ACHN (cell line): ENCODE measurements at regions not wholly inside any gene's neighbourhood (a gene's known extent, or its start where the extent isn't known, plus 50 kb on each side); places are given as distances from the start of the nearest gene placed in this dataset.
"Not testable (repeated sequence)": the region's sequence is repeated elsewhere in the genome, so short reads cannot be mapped to it uniquely, and the experiment has no call there.

Source experiments
- DNase-seq: peaks from one replicate; pipeline ENCODE4 v3.0.0-alpha.2; 2015
- in situ Hi-C: cut with HindIII; loops from 2 replicates; pipeline ENCODE4 v1.10.0; 2017; ENCODE audit warnings: low sequenced_read_pairs, low pct_ligation_motif_present, low pct_unique_long_range_greater_than_20kb

GRCh38 chr16:64098451-64098850 is 1023.4 kb downstream of the CDH11 start:
- no peak for DNase-seq
- in situ Hi-C loops, result no loop called here

- in situ Hi-C loops, result no loop called here
These were observed 1025.2 kb downstream of the CDH11 start for GRCh38 chr16:64096689-64097088.

GRCh38 chr16:64094992-64095634 is 1026.8 kb downstream of the CDH11 start:
- DNase-seq, result no peak
- in situ Hi-C loops, result no loop called here

More at GRCh38 chr16:64096689-64097088, 1025.2 kb downstream of the CDH11 start:
- no peak for DNase-seq

- no peak for DNase-seq
- in situ Hi-C loops, result no loop called here
These were observed 1027.5 kb downstream of the CDH11 start for GRCh38 chr16:64094181-64094965.

GRCh38 chr16:64092271-64092670 is 1029.6 kb downstream of the CDH11 start:
- peak; percentile 26 for DNase-seq
- in situ Hi-C loops, result no loop called here

GRCh38 chr16:64090327-64090726 is 1031.5 kb downstream of the CDH11 start:
- in situ Hi-C loops, result no loop called here

GRCh38 chr16:64089697-64090096 is 1032.2 kb downstream of the CDH11 start:
- peak; percentile 65 for DNase-seq
- in situ Hi-C loops, result no loop called here

More at GRCh38 chr16:64090327-64090726, 1031.5 kb downstream of the CDH11 start:
- no peak for DNase-seq

GRCh38 chr16:64088838-64089237 is 1033.0 kb downstream of the CDH11 start:
- in situ Hi-C loops, result no loop called here
- DNase-seq, result no peak

GRCh38 chr16:64085296-64085695 is 1036.6 kb downstream of the CDH11 start:
- in situ Hi-C loops, result no loop called here
- DNase-seq, result no peak

GRCh38 chr16:64084706-64085105 is 1037.2 kb downstream of the CDH11 start:
- no peak for DNase-seq
- in situ Hi-C loops, result no loop called here

- in situ Hi-C loops, result no loop called here
These were observed 1038.3 kb downstream of the CDH11 start for GRCh38 chr16:64083428-64084129.

GRCh38 chr16:64077242-64077641 is 1044.6 kb downstream of the CDH11 start:
- in situ Hi-C loops, result no loop called here
- DNase-seq, result no peak

More at GRCh38 chr16:64083428-64084129, 1038.3 kb downstream of the CDH11 start:
- DNase-seq, result no peak

GRCh38 chr16:64074706-64075105 is 1047.2 kb downstream of the CDH11 start:
- DNase-seq, result no peak
- in situ Hi-C loops, result no loop called here

- in situ Hi-C loops, DNase-seq: not testable (repeated sequence)
These were observed 1049.6 kb downstream of the CDH11 start for GRCh38 chr16:64072131-64072730.

- in situ Hi-C loops, result no loop called here
- no peak for DNase-seq
These were observed 1056.3 kb downstream of the CDH11 start for GRCh38 chr16:64065523-64065922.

GRCh38 chr16:64061621-64062020 is 1060.2 kb downstream of the CDH11 start:
- in situ Hi-C loops, result no loop called here
- no peak for DNase-seq

GRCh38 chr16:64060631-64061030 is 1061.2 kb downstream of the CDH11 start:
- in situ Hi-C loops, result no loop called here
- DNase-seq, result no peak

- in situ Hi-C loops, result no loop called here
- no peak for DNase-seq
These were observed 1063.2 kb downstream of the CDH11 start for GRCh38 chr16:64058685-64059084.

- DNase-seq, result peak; percentile 49
- in situ Hi-C loops, result no loop called here
These were observed 1070.0 kb downstream of the CDH11 start for GRCh38 chr16:64051824-64052223.
